Heart right ventricle (tissue), 16 donors: ENCODE measurements at regions not wholly inside any gene's neighbourhood (a gene's known extent, or its start where the extent isn't known, plus 50 kb on each side); places are given as distances from the start of the nearest gene placed in this dataset.
A peak's percentile ranks its signal among the peaks of the same experiment; 100 is the strongest.

Experiments used
- ATAC-seq, 8 donors: fragments of 200-7000 bp; cut with Tn5 transposase; one replicate each; pipeline ENCODE4 v1.9.1; 2020; ENCODE audit warnings: mild to moderate bottlenecking in 8 of 8, moderate library complexity in 8 of 8, moderate number of reproducible peaks in 1 of 8
- DNase-seq, 2 donors: peaks; one replicate each; pipeline ENCODE4 v3.0.0-alpha.2; 2020
- H3K27ac ChIP-seq, 10 donors: fragments of 200-600 bp; sonication (generic) in 2 of 10; one replicate each; pipeline versions ENCODE4 v1.5.0 to v1.8.0; 2020 to 2022; ENCODE audit warnings: mild to moderate bottlenecking in 3 of 10
- H3K27me3 ChIP-seq, 7 donors: fragments of 200-600 bp; one replicate each; pipeline ENCODE4 v1.8.0; 2021 to 2022; ENCODE audit warnings: mild to moderate bottlenecking in 2 of 7
- H3K36me3 ChIP-seq, 9 donors: fragments of 200-600 bp; sonication (generic) in 1 of 9; one replicate each; pipeline versions ENCODE4 v1.5.0 to v1.8.0; 2020 to 2022; ENCODE audit warnings: mild to moderate bottlenecking in 2 of 9
- H3K4me1 ChIP-seq, 9 donors: fragments of 200-600 bp; sonication (generic) in 1 of 9; one replicate each; pipeline versions ENCODE4 v1.5.0 to v1.8.0; 2020 to 2022; ENCODE audit warnings: mild to moderate bottlenecking in 4 of 9
- H3K4me3 ChIP-seq, 10 donors: fragments of 200-600 bp; sonication (generic) in 2 of 10; one replicate each; pipeline versions ENCODE4 v1.5.0 to v1.8.0; 2020 to 2022; ENCODE audit warnings: mild to moderate bottlenecking in 7 of 10, moderate library complexity in 2 of 10
- H3K9me3 ChIP-seq, 11 donors: fragments of 200-600 bp in 10 of 11; sonication (generic) in 2 of 11; one replicate each; pipeline versions ENCODE4 v1.5.0 to v1.8.0; 2013 to 2022; ENCODE audit warnings: mild to moderate bottlenecking in 2 of 11, control low read depth in 1 of 11, moderate library complexity in 1 of 11
- CTCF ChIP-seq, 9 donors: fragments of 200-600 bp; sonication (generic) in 2 of 9; IDR thresholded peaks; one replicate each; pipeline versions ENCODE4 v1.5.0 to v1.8.0; 2021 to 2022; ENCODE audit warnings: antibody characterized with exemption in 9 of 9, mild to moderate bottlenecking in 5 of 9, moderate library complexity in 1 of 9
- WGBS, 2 donors: extraction: QIAGEN DNeasy Blood & Tissue Kit; methylation state at CpG; one replicate each; pipeline ENCODE4 v1.1.7; 2013; ENCODE audit warnings: inconsistent platforms in 1 of 2; 5-methylcytosine and 5-hydroxymethylcytosine counted together
- intact Hi-C, 10 donors: fragments of 100-400 bp; cut with DNase I; formaldehyde crosslinking; loops; one replicate each; pipeline versions ENCODE4 v1.11.1 to v1.14.2; 2022
- donor health status: Arrhythmogenic right ventricular cardiomyopathy.
- donor health status: ischemic (EF 13 %, LVEDD 7.1; RV severe dilation, severe dysfunction).
- donor health status: healthy with polysubstance abuse.
- donor health status: DM: no; HTN: yes; CAD: no.
- donor health status: DM: no; HTN: no; CAD: no.
- donor health status: ischemic (EF 25% LVEDD 6.9; RV normal size, moderate dysfunction).
- donor health status: ischemic (EF 25% LVEDD 5.7; RV mildly dilated, moderate dysfunction).
- donor health status: healthy.
- donor health status: DM: yes; HTN: yes; CAD: no.
- donor health status: Ischemic cardiomyopathy.
- donor health status: ischemic (EF 35%, LVEDD 5.7; RV mildly dilated, moderate dysfunction).
- donor health status: nonischemic (EF 11% LVEDD 7.7; RV severe dilation, severe dysfunction).
- donor health status: DM: yes; HTN: yes; CAD: no.
- donor health status: PGD.
- donor health status: ischemic (EF 29% LVEDD 5.4; RV normal size, mild dysfunction).
- donor health status: nonischemic (EF 23%, LVEDD 6.1; RV moderate dilation, normal function).

- DNase-seq: no peak
- Histone ChIP-seq H3K4me3 (no peak overlapping the region), H3K4me1 (no peaks in the 10 kb centered on the region), H3K9me3 (peaks cover 0 to 6% (median 0%) of the 10 kb centered on the region in 11 donors), H3K27me3 (peaks cover 0 to 63% (median 40%) of the 10 kb centered on the region in 7 donors), H3K27ac (no peak overlapping the region), H3K36me3 (no peaks in the 10 kb centered on the region)
- 61 to 62% methylated on average over 20 of the region's 20 CpGs for WGBS, 2 donors
- no peak for ATAC-seq
- no peak for TF ChIP-seq CTCF (IDR thresholded peaks at IDR 0.05)
- intact Hi-C loops: no loop called here
Observed at GRCh38 chr15:85879334-85880163, 84.8 kb upstream of the KLHL25 start.

GRCh38 chr15:85880501-85881190 lies 85.9 kb upstream of the KLHL25 start:
- no peak for TF ChIP-seq CTCF (IDR thresholded peaks at IDR 0.05)
- no peak overlapping the region for H3K27ac ChIP-seq
- DNase-seq (no peak), ATAC-seq (no peak)
- no peaks in the 10 kb centered on the region for H3K4me1 ChIP-seq
- peaks cover 0 to 6% (median 0%) of the 10 kb centered on the region in 11 donors for H3K9me3 ChIP-seq
- peaks cover 0 to 60% (median 35%) of the 10 kb centered on the region in 7 donors for H3K27me3 ChIP-seq
- intact Hi-C loops: no loop called here
- no peak overlapping the region for H3K4me3 ChIP-seq
- 59 to 62% methylated on average over 7 of the region's 7 CpGs for WGBS, 2 donors
- H3K36me3 ChIP-seq: no peaks in the 10 kb centered on the region

GRCh38 chr15:85886309-85886811 lies 91.6 kb upstream of the KLHL25 start:
- WGBS, 2 donors: 55 to 65% methylated on average over 8 of the region's 8 CpGs
- peak in 1 of 8 donors; percentile 53 for ATAC-seq

More at GRCh38 chr15:85886309-85886811, 91.6 kb upstream of the KLHL25 start:
- H3K4me3 ChIP-seq: no peak overlapping the region
- H3K9me3 ChIP-seq: peaks cover 0 to 6% (median 0%) of the 10 kb centered on the region in 11 donors
- intact Hi-C loops: no loop called here
- H3K27me3 ChIP-seq: peaks cover 0 to 34% (median 1%) of the 10 kb centered on the region in 7 donors
- no peak for TF ChIP-seq CTCF (IDR thresholded peaks at IDR 0.05)
- no peaks in the 10 kb centered on the region for H3K4me1 ChIP-seq
- no peak for DNase-seq
- H3K27ac ChIP-seq: no peak overlapping the region
- H3K36me3 ChIP-seq: no peaks in the 10 kb centered on the region
